ENCODE measurements at regions not wholly inside any gene's neighbourhood (a gene's known extent, or its start where the extent isn't known, plus 50 kb on each side); places are given as distances from the start of the nearest gene placed in this dataset.

DNA sequence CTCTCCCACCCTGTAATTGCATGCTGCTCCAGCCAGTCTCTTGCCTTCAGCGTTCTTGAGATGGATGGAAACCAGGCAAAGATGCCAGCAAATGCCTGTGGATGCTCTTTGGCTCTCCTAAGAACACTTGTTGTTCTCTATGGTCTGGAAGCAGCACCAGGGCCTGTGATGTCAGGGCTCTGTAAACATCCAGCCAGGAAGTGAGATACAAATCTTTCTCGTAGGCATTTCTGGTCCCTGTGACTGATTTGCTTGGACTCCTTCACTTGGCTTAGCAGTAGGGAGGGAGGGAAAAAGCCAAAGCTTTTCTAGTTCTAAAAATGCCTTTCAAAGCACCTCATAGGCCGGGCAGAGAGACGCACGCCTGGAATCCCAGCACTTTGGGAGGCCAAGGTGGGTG, 201.3 kb downstream of the REEP3 start:
- ChIA-PET CTCF (no interaction called here), POLR2A (ENCODE audit: low non-redundant PET) (no interaction called here)
- TF ChIP-seq EZH2 (IDR thresholded peaks at IDR 0.05; ENCODE audit: borderline replicate concordance, low read depth, low read length, poor library complexity, severe bottlenecking) = no peak
- TF ChIP-seq, protein P1, sequence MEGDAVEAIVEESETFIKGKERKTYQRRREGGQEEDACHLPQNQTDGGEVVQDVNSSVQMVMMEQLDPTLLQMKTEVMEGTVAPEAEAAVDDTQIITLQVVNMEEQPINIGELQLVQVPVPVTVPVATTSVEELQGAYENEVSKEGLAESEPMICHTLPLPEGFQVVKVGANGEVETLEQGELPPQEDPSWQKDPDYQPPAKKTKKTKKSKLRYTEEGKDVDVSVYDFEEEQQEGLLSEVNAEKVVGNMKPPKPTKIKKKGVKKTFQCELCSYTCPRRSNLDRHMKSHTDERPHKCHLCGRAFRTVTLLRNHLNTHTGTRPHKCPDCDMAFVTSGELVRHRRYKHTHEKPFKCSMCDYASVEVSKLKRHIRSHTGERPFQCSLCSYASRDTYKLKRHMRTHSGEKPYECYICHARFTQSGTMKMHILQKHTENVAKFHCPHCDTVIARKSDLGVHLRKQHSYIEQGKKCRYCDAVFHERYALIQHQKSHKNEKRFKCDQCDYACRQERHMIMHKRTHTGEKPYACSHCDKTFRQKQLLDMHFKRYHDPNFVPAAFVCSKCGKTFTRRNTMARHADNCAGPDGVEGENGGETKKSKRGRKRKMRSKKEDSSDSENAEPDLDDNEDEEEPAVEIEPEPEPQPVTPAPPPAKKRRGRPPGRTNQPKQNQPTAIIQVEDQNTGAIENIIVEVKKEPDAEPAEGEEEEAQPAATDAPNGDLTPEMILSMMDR (conservative IDR thresholded peaks at IDR 0.05; ENCODE audit: low read depth, low read length) = no peak
- peaks cover 45% of the 10 kb centered on the region for H3K4me1 ChIP-seq (ENCODE audit: insufficient read depth, low read length, poor library complexity, severe bottlenecking)
- H3K36me3 ChIP-seq (ENCODE audit: insufficient read depth, low read length, poor library complexity, severe bottlenecking) = no peaks in the 10 kb centered on the region
- no peaks in the 10 kb centered on the region for H3K27me3 ChIP-seq (replicated peaks; ENCODE audit: insufficient read depth, low read depth, low read length, poor library complexity)
- DNase-seq (ENCODE audit: low spot score) = no peak
- no peak overlapping the region for H3K27ac ChIP-seq (ENCODE audit: low read depth, low read length, poor library complexity, severe bottlenecking)
- no peaks in the 10 kb centered on the region for H3K9me3 ChIP-seq (ENCODE audit: low read depth, low read length, poor library complexity, severe bottlenecking)
- BruUV-seq (replicated peaks) = no TSS peak
- no peak overlapping the region for H3K4me3 ChIP-seq (ENCODE audit: low read depth, low read length, poor library complexity, severe bottlenecking)
- intact Hi-C loops (cut with micrococcal nuclease; ENCODE audit: unreplicated experiment) = loop anchor here (5.0 kb wide), 1 partner anchor 505 kb away; no protein-coding TSS in a partner anchor

DNA sequence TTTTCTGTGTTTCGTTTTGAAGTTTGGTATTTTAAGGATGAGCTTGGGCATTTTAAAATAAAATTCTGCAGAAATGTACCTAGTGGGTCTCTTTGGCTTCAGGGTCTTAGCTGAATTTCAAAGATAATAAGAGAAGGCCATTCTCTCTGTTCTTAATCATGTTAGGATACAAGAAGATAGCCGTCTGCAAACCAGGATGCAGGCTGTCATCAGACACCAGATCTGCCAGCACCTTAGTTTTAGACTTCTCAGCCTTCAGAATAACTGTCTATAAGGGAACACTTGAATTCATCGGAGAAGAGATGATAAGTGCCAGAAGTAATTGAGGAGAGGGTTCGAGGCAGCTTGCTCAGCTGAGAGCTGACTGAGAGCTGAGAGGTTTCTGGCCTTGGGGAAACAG, 202.1 kb downstream of the REEP3 start:
- ChIA-PET POLR2A (ENCODE audit: low non-redundant PET) (no interaction called here), CTCF (interaction anchor here (1.0 kb wide), 1 partner anchor 556 kb away, joined by 5 read pairs; no protein-coding TSS in a partner anchor)
- BruUV-seq (replicated peaks) = no TSS peak
- no peak for DNase-seq (ENCODE audit: low spot score)
- Histone ChIP-seq H3K27ac (ENCODE audit: low read depth, low read length, poor library complexity, severe bottlenecking) (no peak overlapping the region), H3K27me3 (replicated peaks; ENCODE audit: insufficient read depth, low read depth, low read length, poor library complexity) (no peaks in the 10 kb centered on the region), H3K9me3 (ENCODE audit: low read depth, low read length, poor library complexity, severe bottlenecking) (no peaks in the 10 kb centered on the region), H3K4me1 (ENCODE audit: insufficient read depth, low read length, poor library complexity, severe bottlenecking) (peaks cover 37% of the 10 kb centered on the region), H3K4me3 (ENCODE audit: low read depth, low read length, poor library complexity, severe bottlenecking) (no peak overlapping the region), H3K36me3 (ENCODE audit: insufficient read depth, low read length, poor library complexity, severe bottlenecking) (no peaks in the 10 kb centered on the region)
- intact Hi-C loops (cut with micrococcal nuclease; ENCODE audit: unreplicated experiment) = loop anchor here (5.0 kb wide), 1 partner anchor 506 kb away; no protein-coding TSS in a partner anchor
- no peak for TF ChIP-seq EZH2 (IDR thresholded peaks at IDR 0.05; ENCODE audit: borderline replicate concordance, low read depth, low read length, poor library complexity, severe bottlenecking)
- TF ChIP-seq, protein P1 (conservative IDR thresholded peaks at IDR 0.05; ENCODE audit: low read depth, low read length) = no peak

DNA sequence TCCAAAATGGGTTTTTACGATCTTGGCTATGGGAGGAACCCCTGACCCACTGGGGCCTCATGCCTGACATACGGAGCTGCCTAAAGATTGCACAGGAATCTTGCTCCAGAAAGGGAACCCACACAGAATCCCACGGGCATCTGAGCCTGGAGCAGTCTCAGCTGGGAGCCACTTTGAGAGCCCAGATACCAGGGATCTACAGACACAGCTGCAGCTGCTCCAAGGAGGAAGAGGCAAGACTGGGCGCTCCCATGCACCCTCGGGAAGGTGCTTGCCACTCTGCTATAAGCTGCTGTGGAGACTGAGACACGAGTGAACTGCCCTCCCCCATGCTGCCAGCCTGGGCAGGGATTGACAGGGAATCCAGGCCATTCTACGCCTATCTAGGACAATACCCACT, 202.5 kb downstream of the REEP3 start:
- H3K27me3 ChIP-seq (replicated peaks; ENCODE audit: insufficient read depth, low read depth, low read length, poor library complexity) = no peaks in the 10 kb centered on the region
- H3K4me1 ChIP-seq (ENCODE audit: insufficient read depth, low read length, poor library complexity, severe bottlenecking) = peaks cover 33% of the 10 kb centered on the region
- ChIA-PET POLR2A (ENCODE audit: low non-redundant PET) (no interaction called here), CTCF (interaction anchor here (1.0 kb wide), 1 partner anchor 557 kb away, joined by 5 read pairs; no protein-coding TSS in a partner anchor)
- BruUV-seq (replicated peaks) = no TSS peak
- TF ChIP-seq, protein P1 (conservative IDR thresholded peaks at IDR 0.05; ENCODE audit: low read depth, low read length) = no peak
- no peak for TF ChIP-seq EZH2 (IDR thresholded peaks at IDR 0.05; ENCODE audit: borderline replicate concordance, low read depth, low read length, poor library complexity, severe bottlenecking)
- no peaks in the 10 kb centered on the region for H3K36me3 ChIP-seq (ENCODE audit: insufficient read depth, low read length, poor library complexity, severe bottlenecking)
- H3K27ac ChIP-seq (ENCODE audit: low read depth, low read length, poor library complexity, severe bottlenecking) = no peak overlapping the region
- no peak for DNase-seq (ENCODE audit: low spot score)
- intact Hi-C loops (cut with micrococcal nuclease; ENCODE audit: unreplicated experiment) = loop anchor here (5.0 kb wide), 1 partner anchor 506 kb away; no protein-coding TSS in a partner anchor
- no peak overlapping the region for H3K4me3 ChIP-seq (ENCODE audit: low read depth, low read length, poor library complexity, severe bottlenecking)
- H3K9me3 ChIP-seq (ENCODE audit: low read depth, low read length, poor library complexity, severe bottlenecking) = no peaks in the 10 kb centered on the region

Measured in A673 (cell line).